Upper lobe of left lung (tissue), 6 donors: ENCODE measurements at regions not wholly inside any gene's neighbourhood (a gene's known extent, or its start where the extent isn't known, plus 50 kb on each side); places are given as distances from the start of the nearest gene placed in this dataset.

Source experiments
- ATAC-seq, 2 donors: fragments of 200-7000 bp; cut with Tn5 transposase; one replicate each; pipeline ENCODE4 v1.9.1; 2022; ENCODE audit warnings: mild to moderate bottlenecking in 2 of 2, moderate library complexity in 2 of 2; ENCODE audit not compliant: low FRiP score in 2 of 2
- DNase-seq, 2 donors: peaks; one replicate each; pipeline ENCODE4 v3.0.0-alpha.2; 2019 to 2020
- H3K27ac ChIP-seq, 4 donors: fragments of 200-600 bp; sonication (generic); one replicate each; pipeline ENCODE4 v1.5.1; 2016 to 2019
- H3K27me3 ChIP-seq, 4 donors: fragments of 200-600 bp; sonication (generic); one replicate each; pipeline ENCODE4 v1.5.1; 2017 to 2019
- H3K36me3 ChIP-seq, 4 donors: fragments of 200-600 bp; sonication (generic); one replicate each; pipeline ENCODE4 v1.5.1; 2016 to 2019
- H3K4me1 ChIP-seq, 4 donors: fragments of 200-600 bp; sonication (generic); one replicate each; pipeline ENCODE4 v1.5.1; 2018 to 2019
- H3K4me3 ChIP-seq, 4 donors: fragments of 200-600 bp; sonication (generic); one replicate each; pipeline ENCODE4 v1.5.1; 2017 to 2019; ENCODE audit warnings: mild to moderate bottlenecking in 2 of 4, moderate library complexity in 1 of 4
- H3K9me3 ChIP-seq, 4 donors: fragments of 200-600 bp; sonication (generic); one replicate each; pipeline ENCODE4 v1.5.1; 2018 to 2019
- CTCF ChIP-seq, 6 experiments: fragments of 450-650 bp in 4 of 6; fragments of 200-600 bp in 2 of 6; sonication (generic) in 2 of 6; IDR thresholded peaks; one replicate each; pipeline ENCODE4 v1.5.1; 2016 to 2019; ENCODE audit warnings: antibody characterized with exemption in 6 of 6
- EP300 ChIP-seq, 4 donors: sonication (generic); formaldehyde crosslinking; IDR thresholded peaks; one replicate each; pipeline ENCODE4 v1.5.1; 2017; ENCODE audit warnings: antibody characterized with exemption in 4 of 4, control low read depth in 2 of 4
- POLR2A ChIP-seq, 4 donors: fragments of 450-650 bp; IDR thresholded peaks; one replicate each; pipeline ENCODE4 v1.5.1; 2016 to 2017; ENCODE audit warnings: antibody characterized with exemption in 4 of 4, mild to moderate bottlenecking in 2 of 4
- POLR2AphosphoS5 ChIP-seq, 2 donors: sonication (generic); formaldehyde crosslinking; IDR thresholded peaks; one replicate each; pipeline ENCODE4 v1.5.1; 2017; ENCODE audit warnings: antibody characterized with exemption in 2 of 2
- WGBS, 2 donors: methylation state at CpG; one replicate each; pipeline ENCODE4 v1.1.5; 2017 to 2018; 5-methylcytosine and 5-hydroxymethylcytosine counted together
- donor health status: DM: no; HTN: no; CAD: no; lungs with moderate emphysema.
- donor health status: DM: no; HTN: yes; CAD: no; lungs with severe emphysema.

GRCh38 chr20:11130554-11131166 lies 456.9 kb upstream of the JAG1 start:
- ATAC-seq, result no peak
- TF ChIP-seq CTCF (IDR thresholded peaks at IDR 0.05), result no peak
- no peak for TF ChIP-seq POLR2A (IDR thresholded peaks at IDR 0.05)
- no peak for TF ChIP-seq POLR2AphosphoS5 (IDR thresholded peaks at IDR 0.05)
- TF ChIP-seq EP300 (IDR thresholded peaks at IDR 0.05), result no peak
- Histone ChIP-seq H3K9me3 (no peaks in the 10 kb centered on the region), H3K27me3 (no peaks in the 10 kb centered on the region), H3K36me3 (no peaks in the 10 kb centered on the region), H3K4me3 (no peak overlapping the region), H3K4me1 (no peaks in the 10 kb centered on the region), H3K27ac (no peak overlapping the region)
- no peak for DNase-seq
- WGBS, 2 donors, result 80 to 93% methylated on average over 1 of the region's 1 CpG

- no peak for ATAC-seq
- H3K27me3 ChIP-seq, result no peaks in the 10 kb centered on the region
- 75 to 82% methylated on average over 3 of the region's 3 CpGs for WGBS, 2 donors
- H3K4me3 ChIP-seq, result no peak overlapping the region
- no peak for DNase-seq
- no peaks in the 10 kb centered on the region for H3K36me3 ChIP-seq
- H3K4me1 ChIP-seq, result no peaks in the 10 kb centered on the region
- no peak for TF ChIP-seq POLR2AphosphoS5 (IDR thresholded peaks at IDR 0.05)
- TF ChIP-seq EP300 (IDR thresholded peaks at IDR 0.05), result no peak
- no peak for TF ChIP-seq POLR2A (IDR thresholded peaks at IDR 0.05)
- TF ChIP-seq CTCF (IDR thresholded peaks at IDR 0.05), result no peak
- no peaks in the 10 kb centered on the region for H3K9me3 ChIP-seq
- H3K27ac ChIP-seq, result no peak overlapping the region
Measured at GRCh38 chr20:11132819-11133415, 459.1 kb upstream of the JAG1 start.

GRCh38 chr20:11136691-11137090 lies 462.9 kb upstream of the JAG1 start:
- H3K36me3 ChIP-seq, result no peaks in the 10 kb centered on the region
- no peak for DNase-seq
- H3K4me3 ChIP-seq, result no peak overlapping the region
- no peak for ATAC-seq
- H3K27ac ChIP-seq, result no peak overlapping the region
- TF ChIP-seq CTCF (IDR thresholded peaks at IDR 0.05), result no peak
- no peak for TF ChIP-seq EP300 (IDR thresholded peaks at IDR 0.05)
- TF ChIP-seq POLR2AphosphoS5 (IDR thresholded peaks at IDR 0.05), result no peak
- no peak for TF ChIP-seq POLR2A (IDR thresholded peaks at IDR 0.05)
- no peaks in the 10 kb centered on the region for H3K4me1 ChIP-seq
- H3K9me3 ChIP-seq, result no peaks in the 10 kb centered on the region
- H3K27me3 ChIP-seq, result no peaks in the 10 kb centered on the region

- Histone ChIP-seq H3K4me3 (no peak overlapping the region), H3K36me3 (no peaks in the 10 kb centered on the region), H3K27me3 (no peaks in the 10 kb centered on the region), H3K9me3 (no peaks in the 10 kb centered on the region), H3K27ac (no peak overlapping the region), H3K4me1 (no peaks in the 10 kb centered on the region)
- 80 to 86% methylated on average over 3 of the region's 3 CpGs for WGBS, 2 donors
- TF ChIP-seq POLR2A (IDR thresholded peaks at IDR 0.05) (no peak), POLR2AphosphoS5 (IDR thresholded peaks at IDR 0.05) (no peak), CTCF (IDR thresholded peaks at IDR 0.05) (no peak), EP300 (IDR thresholded peaks at IDR 0.05) (no peak)
- ATAC-seq (no peak), DNase-seq (no peak)
Measured at GRCh38 chr20:11137688-11138087, 463.9 kb upstream of the JAG1 start.

- Histone ChIP-seq H3K4me3 (no peak overlapping the region), H3K27ac (no peak overlapping the region), H3K36me3 (no peaks in the 10 kb centered on the region), H3K4me1 (no peaks in the 10 kb centered on the region), H3K27me3 (no peaks in the 10 kb centered on the region), H3K9me3 (no peaks in the 10 kb centered on the region)
- no peak for DNase-seq
- TF ChIP-seq POLR2AphosphoS5 (IDR thresholded peaks at IDR 0.05) (peak in 1 of 2 donors; percentile 13), EP300 (IDR thresholded peaks at IDR 0.05) (no peak)
- WGBS, 2 donors, result 60 to 61% methylated on average over 3 of the region's 3 CpGs
- ATAC-seq, result peak in 1 of 2 donors; percentile 90
Measured at GRCh38 chr20:11140359-11140758, 466.6 kb upstream of the JAG1 start.
